Upper lobe of left lung (tissue), 6 donors: ENCODE measurements at regions not wholly inside any gene's neighbourhood (a gene's known extent, or its start where the extent isn't known, plus 50 kb on each side); places are given as distances from the start of the nearest gene placed in this dataset.

Experiments used
- ATAC-seq, 2 donors: fragments of 200-7000 bp; cut with Tn5 transposase; one replicate each; pipeline ENCODE4 v1.9.1; 2022; ENCODE audit warnings: mild to moderate bottlenecking in 2 of 2, moderate library complexity in 2 of 2; ENCODE audit not compliant: low FRiP score in 2 of 2
- DNase-seq, 2 donors: peaks; one replicate each; pipeline ENCODE4 v3.0.0-alpha.2; 2019 to 2020
- H3K27ac ChIP-seq, 4 donors: fragments of 200-600 bp; sonication (generic); one replicate each; pipeline ENCODE4 v1.5.1; 2016 to 2019
- H3K27me3 ChIP-seq, 4 donors: fragments of 200-600 bp; sonication (generic); one replicate each; pipeline ENCODE4 v1.5.1; 2017 to 2019
- H3K36me3 ChIP-seq, 4 donors: fragments of 200-600 bp; sonication (generic); one replicate each; pipeline ENCODE4 v1.5.1; 2016 to 2019
- H3K4me1 ChIP-seq, 4 donors: fragments of 200-600 bp; sonication (generic); one replicate each; pipeline ENCODE4 v1.5.1; 2018 to 2019
- H3K4me3 ChIP-seq, 4 donors: fragments of 200-600 bp; sonication (generic); one replicate each; pipeline ENCODE4 v1.5.1; 2017 to 2019; ENCODE audit warnings: mild to moderate bottlenecking in 2 of 4, moderate library complexity in 1 of 4
- H3K9me3 ChIP-seq, 4 donors: fragments of 200-600 bp; sonication (generic); one replicate each; pipeline ENCODE4 v1.5.1; 2018 to 2019
- CTCF ChIP-seq, 6 experiments: fragments of 450-650 bp in 4 of 6; fragments of 200-600 bp in 2 of 6; sonication (generic) in 2 of 6; IDR thresholded peaks; one replicate each; pipeline ENCODE4 v1.5.1; 2016 to 2019; ENCODE audit warnings: antibody characterized with exemption in 6 of 6
- EP300 ChIP-seq, 4 donors: sonication (generic); formaldehyde crosslinking; IDR thresholded peaks; one replicate each; pipeline ENCODE4 v1.5.1; 2017; ENCODE audit warnings: antibody characterized with exemption in 4 of 4, control low read depth in 2 of 4
- POLR2A ChIP-seq, 4 donors: fragments of 450-650 bp; IDR thresholded peaks; one replicate each; pipeline ENCODE4 v1.5.1; 2016 to 2017; ENCODE audit warnings: antibody characterized with exemption in 4 of 4, mild to moderate bottlenecking in 2 of 4
- POLR2AphosphoS5 ChIP-seq, 2 donors: sonication (generic); formaldehyde crosslinking; IDR thresholded peaks; one replicate each; pipeline ENCODE4 v1.5.1; 2017; ENCODE audit warnings: antibody characterized with exemption in 2 of 2
- WGBS, 2 donors: methylation state at CpG; one replicate each; pipeline ENCODE4 v1.1.5; 2017 to 2018; 5-methylcytosine and 5-hydroxymethylcytosine counted together
- donor health status: DM: no; HTN: no; CAD: no; lungs with moderate emphysema.
- donor health status: DM: no; HTN: yes; CAD: no; lungs with severe emphysema.

DNA sequence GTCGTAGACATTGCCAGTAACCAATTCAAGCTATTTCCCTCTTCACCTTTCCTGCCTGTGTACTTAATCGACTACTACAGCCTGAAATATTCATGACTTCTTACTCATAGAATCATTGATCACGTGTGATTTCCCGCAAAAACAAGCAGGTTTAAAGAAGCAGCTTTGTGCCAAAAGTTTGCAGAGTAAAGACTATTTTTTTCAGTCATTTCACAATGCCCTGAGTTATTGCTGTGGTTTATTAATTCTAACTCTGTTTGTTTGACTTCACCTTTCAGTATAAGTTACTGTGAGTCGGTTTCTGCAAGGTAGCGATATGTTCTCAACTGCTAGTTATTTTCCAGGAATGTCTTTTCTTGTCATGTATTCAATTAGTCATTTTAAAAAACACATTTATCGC, 995.3 kb downstream of the SORCS1 start:
- no peaks in the 10 kb centered on the region for H3K9me3 ChIP-seq
- ATAC-seq (no peak), DNase-seq (no peak)
- no peak overlapping the region for H3K27ac ChIP-seq
- no peaks in the 10 kb centered on the region for H3K36me3 ChIP-seq
- H3K4me3 ChIP-seq: no peak overlapping the region
- WGBS, 2 donors: 68 to 72% methylated on average over 7 of the region's 7 CpGs
- H3K4me1 ChIP-seq: no peaks in the 10 kb centered on the region
- no peaks in the 10 kb centered on the region for H3K27me3 ChIP-seq
- no peak for TF ChIP-seq EP300 (IDR thresholded peaks at IDR 0.05)
- TF ChIP-seq CTCF (IDR thresholded peaks at IDR 0.05): no peak
- TF ChIP-seq POLR2AphosphoS5 (IDR thresholded peaks at IDR 0.05): no peak
- TF ChIP-seq POLR2A (IDR thresholded peaks at IDR 0.05): no peak

DNA sequence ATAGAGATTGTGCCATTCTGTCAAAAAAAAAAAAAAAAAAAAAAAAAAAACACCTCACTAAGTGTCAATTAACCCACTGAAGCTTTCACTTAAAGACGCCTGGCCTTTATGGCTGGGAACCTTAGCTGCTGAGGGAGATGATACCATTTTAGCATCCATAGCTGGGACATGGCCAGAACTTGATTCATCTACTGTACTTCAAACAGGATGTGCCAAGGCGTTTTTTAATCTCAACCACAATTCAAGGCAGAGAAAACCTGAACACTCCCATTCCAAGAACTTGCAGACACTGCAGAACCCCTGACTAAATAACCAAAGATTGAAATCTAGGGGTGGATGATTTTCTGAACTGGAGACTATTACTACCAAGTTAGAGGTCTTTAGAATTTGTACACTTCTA, 996.6 kb downstream of the SORCS1 start:
- no peak overlapping the region for H3K27ac ChIP-seq
- WGBS, 2 donors: 59 to 65% methylated on average over 2 of the region's 2 CpGs
- H3K36me3 ChIP-seq: no peaks in the 10 kb centered on the region
- H3K4me1 ChIP-seq: no peaks in the 10 kb centered on the region
- H3K9me3 ChIP-seq: no peaks in the 10 kb centered on the region
- no peak overlapping the region for H3K4me3 ChIP-seq
- ATAC-seq: no peak
- TF ChIP-seq CTCF (IDR thresholded peaks at IDR 0.05): no peak
- TF ChIP-seq EP300 (IDR thresholded peaks at IDR 0.05): no peak
- no peak for TF ChIP-seq POLR2AphosphoS5 (IDR thresholded peaks at IDR 0.05)
- no peak for TF ChIP-seq POLR2A (IDR thresholded peaks at IDR 0.05)
- DNase-seq: no peak
- H3K27me3 ChIP-seq: no peaks in the 10 kb centered on the region

DNA sequence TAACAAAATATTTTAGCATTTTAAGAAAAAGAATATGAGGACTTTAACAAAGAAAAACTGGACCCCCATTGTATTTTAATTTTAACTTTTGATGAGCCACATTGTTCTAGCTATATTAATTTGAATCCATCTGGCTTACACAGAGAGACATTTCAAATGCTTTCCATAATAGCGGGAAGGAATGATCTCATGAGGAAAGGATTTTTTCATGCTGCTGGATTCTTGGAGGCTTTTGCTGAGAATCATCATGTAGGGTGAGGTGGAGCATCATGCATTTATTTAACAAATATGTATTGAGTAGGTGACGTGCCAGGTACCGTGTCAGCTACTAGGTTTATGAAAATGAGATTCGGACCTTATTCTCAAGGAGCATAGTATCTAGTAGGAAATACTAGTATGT, 1006.3 kb downstream of the SORCS1 start:
- Histone ChIP-seq H3K27me3 (no peaks in the 10 kb centered on the region), H3K9me3 (no peaks in the 10 kb centered on the region), H3K4me1 (no peaks in the 10 kb centered on the region), H3K4me3 (no peak overlapping the region), H3K27ac (no peak overlapping the region), H3K36me3 (no peaks in the 10 kb centered on the region)
- DNase-seq (no peak), ATAC-seq (no peak)
- 88 to 93% methylated on average over 4 of the region's 4 CpGs for WGBS, 2 donors
- TF ChIP-seq POLR2AphosphoS5 (IDR thresholded peaks at IDR 0.05) (no peak), CTCF (IDR thresholded peaks at IDR 0.05) (no peak), EP300 (IDR thresholded peaks at IDR 0.05) (no peak), POLR2A (IDR thresholded peaks at IDR 0.05) (no peak)

DNA sequence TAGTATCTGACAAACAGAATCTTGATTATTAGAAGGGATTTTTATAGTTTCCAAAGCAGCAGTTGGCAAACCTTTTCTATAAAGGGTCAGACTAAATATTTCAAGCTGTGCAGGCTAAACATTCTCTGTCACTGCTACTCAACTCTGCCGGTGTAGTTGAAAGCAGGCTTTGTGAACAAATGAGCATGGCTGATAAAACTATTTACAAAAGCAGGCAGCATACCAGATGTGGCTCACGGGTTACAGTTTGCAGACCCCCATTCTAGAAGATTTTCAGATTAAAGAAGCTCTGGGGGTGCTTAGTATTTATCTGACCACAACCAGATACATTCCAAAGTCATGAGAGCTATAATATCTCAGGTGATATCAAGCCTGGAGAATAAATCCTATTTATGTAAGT, 1017.5 kb downstream of the SORCS1 start:
- Histone ChIP-seq H3K36me3 (no peaks in the 10 kb centered on the region), H3K4me3 (no peak overlapping the region), H3K4me1 (no peaks in the 10 kb centered on the region), H3K9me3 (no peaks in the 10 kb centered on the region), H3K27me3 (no peaks in the 10 kb centered on the region), H3K27ac (no peak overlapping the region)
- DNase-seq: no peak
- TF ChIP-seq POLR2A (IDR thresholded peaks at IDR 0.05) (no peak), EP300 (IDR thresholded peaks at IDR 0.05) (no peak), CTCF (IDR thresholded peaks at IDR 0.05) (no peak)
- no peak for ATAC-seq
- WGBS, 2 donors: 28 to 37% methylated on average over 2 of the region's 2 CpGs

DNA sequence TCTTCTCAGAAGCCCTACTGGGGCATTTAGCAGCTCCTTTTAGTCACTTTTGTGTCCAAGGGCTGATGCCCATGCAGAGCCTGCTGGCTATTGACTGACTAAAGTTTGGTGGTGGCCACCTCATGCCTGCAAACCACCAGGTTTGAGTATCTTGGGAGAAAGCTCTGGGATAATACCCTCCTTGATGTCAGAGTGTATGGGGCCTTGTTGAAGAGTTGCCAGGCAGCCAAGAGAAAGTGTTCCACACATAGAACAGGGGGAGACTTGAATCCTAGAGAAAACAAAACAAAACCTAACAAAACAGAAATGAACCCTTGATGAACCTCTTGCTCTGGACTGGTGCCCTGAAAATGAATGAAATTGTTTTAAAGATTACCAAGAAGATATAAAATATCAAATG, 1024.6 kb downstream of the SORCS1 start:
- TF ChIP-seq EP300 (IDR thresholded peaks at IDR 0.05) (no peak), POLR2AphosphoS5 (IDR thresholded peaks at IDR 0.05) (no peak), CTCF (IDR thresholded peaks at IDR 0.05) (no peak), POLR2A (IDR thresholded peaks at IDR 0.05) (no peak)
- no peaks in the 10 kb centered on the region for H3K4me1 ChIP-seq
- H3K36me3 ChIP-seq: no peaks in the 10 kb centered on the region
- DNase-seq: no peak
- ATAC-seq: no peak
- no peak overlapping the region for H3K27ac ChIP-seq
- no peak overlapping the region for H3K4me3 ChIP-seq
- H3K9me3 ChIP-seq: no peaks in the 10 kb centered on the region
- no peaks in the 10 kb centered on the region for H3K27me3 ChIP-seq
